ENCODE measurements at regions not wholly inside any gene's neighbourhood (a gene's known extent, or its start where the extent isn't known, plus 50 kb on each side); places are given as distances from the start of the nearest gene placed in this dataset.

- WGBS (ENCODE audit: insufficient coverage, insufficient replicate concordance, low lambda C conversion rate, missing lambda C conversion rate): 43% methylated on average over 4 of the region's 4 CpGs
- ChIA-PET SMC1A (ENCODE audit: uncharacterized antibody, unreplicated experiment) (interaction anchor here (1.0 to 1.2 kb wide), 2 partner anchors 108 to 173 kb away, joined by 3 read pairs; no protein-coding TSS in a partner anchor), RAD21 (ENCODE audit: unreplicated experiment) (no interaction called here), CTCF (interaction anchor here (0.7 to 1.4 kb wide), 4 partner anchors 11 to 104 kb away, joined by 3 read pairs; no protein-coding TSS in a partner anchor), POLR2A (no interaction called here)
- no peak for FAIRE-seq
- Histone ChIP-seq H3K4me2 (ENCODE audit: control insufficient read depth, insufficient read depth) (no peak overlapping the region), H3K4me1 (ENCODE audit: control insufficient read depth, insufficient read depth, low read length) (peaks cover 20% of the 10 kb centered on the region), H2AFZ (ENCODE audit: control insufficient read depth, low read depth, low read length) (no peak overlapping the region), H3K36me3 (ENCODE audit: control insufficient read depth in 2 of 2, insufficient read depth in 2 of 2, low read length in 1 of 2) (no peaks in the 10 kb centered on the region), H4K20me1 (ENCODE audit: control insufficient read depth, insufficient read depth) (no peaks in the 10 kb centered on the region), H3K9ac (ENCODE audit: control insufficient read depth, insufficient read depth, low read length) (no peak overlapping the region), H3K79me2 (ENCODE audit: control insufficient read depth, insufficient read depth, low read length) (no peaks in the 10 kb centered on the region), H3K9me3 (replicated peaks; ENCODE audit: control insufficient read depth, insufficient read depth, low read length) (no peaks in the 10 kb centered on the region), H3K27ac (ENCODE audit: control insufficient read depth, insufficient read depth) (no peak overlapping the region), H3K27me3 (replicated peaks in 1 of 2; ENCODE audit: control insufficient read depth in 2 of 2, insufficient read depth in 2 of 2, low read length in 1 of 2) (no peaks in the 10 kb centered on the region), H3K4me3 (no peak overlapping the region)
- no TSS peak for BruUV-seq (replicated peaks)
- intact Hi-C loops (cut with micrococcal nuclease; ENCODE audit: unreplicated experiment) (no loop called here), in situ Hi-C loops (cut with MboI) (loop anchor here (10.0 kb wide), 1 partner anchor 944 kb away; no protein-coding TSS in a partner anchor)
- no peak for DNase-seq (ENCODE audit: low read depth, low spot score)
- ATAC-seq: peak; percentile 33
- TF ChIP-seq, protein P1, sequence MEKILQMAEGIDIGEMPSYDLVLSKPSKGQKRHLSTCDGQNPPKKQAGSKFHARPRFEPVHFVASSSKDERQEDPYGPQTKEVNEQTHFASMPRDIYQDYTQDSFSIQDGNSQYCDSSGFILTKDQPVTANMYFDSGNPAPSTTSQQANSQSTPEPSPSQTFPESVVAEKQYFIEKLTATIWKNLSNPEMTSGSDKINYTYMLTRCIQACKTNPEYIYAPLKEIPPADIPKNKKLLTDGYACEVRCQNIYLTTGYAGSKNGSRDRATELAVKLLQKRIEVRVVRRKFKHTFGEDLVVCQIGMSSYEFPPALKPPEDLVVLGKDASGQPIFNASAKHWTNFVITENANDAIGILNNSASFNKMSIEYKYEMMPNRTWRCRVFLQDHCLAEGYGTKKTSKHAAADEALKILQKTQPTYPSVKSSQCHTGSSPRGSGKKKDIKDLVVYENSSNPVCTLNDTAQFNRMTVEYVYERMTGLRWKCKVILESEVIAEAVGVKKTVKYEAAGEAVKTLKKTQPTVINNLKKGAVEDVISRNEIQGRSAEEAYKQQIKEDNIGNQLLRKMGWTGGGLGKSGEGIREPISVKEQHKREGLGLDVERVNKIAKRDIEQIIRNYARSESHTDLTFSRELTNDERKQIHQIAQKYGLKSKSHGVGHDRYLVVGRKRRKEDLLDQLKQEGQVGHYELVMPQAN (conservative IDR thresholded peaks at IDR 0.05): no peak
- TF ChIP-seq CTCF (IDR thresholded peaks at IDR 0.05 in 2 of 3, conservative IDR thresholded peaks at IDR 0.05 in 1 of 3; ENCODE audit: control insufficient read depth in 2 of 3, extremely low read depth in 1 of 3, insufficient read depth in 1 of 3, low read depth in 3 of 3, low read length in 3 of 3) (peak in 2 of 3 experiments; percentile 6 to 23; a peak in 1 of 6 replicates), ZNF384 (IDR thresholded peaks at IDR 0.05; ENCODE audit: borderline replicate concordance, low read depth, low read length) (no peak)
- TF ChIP-seq, protein P2, sequence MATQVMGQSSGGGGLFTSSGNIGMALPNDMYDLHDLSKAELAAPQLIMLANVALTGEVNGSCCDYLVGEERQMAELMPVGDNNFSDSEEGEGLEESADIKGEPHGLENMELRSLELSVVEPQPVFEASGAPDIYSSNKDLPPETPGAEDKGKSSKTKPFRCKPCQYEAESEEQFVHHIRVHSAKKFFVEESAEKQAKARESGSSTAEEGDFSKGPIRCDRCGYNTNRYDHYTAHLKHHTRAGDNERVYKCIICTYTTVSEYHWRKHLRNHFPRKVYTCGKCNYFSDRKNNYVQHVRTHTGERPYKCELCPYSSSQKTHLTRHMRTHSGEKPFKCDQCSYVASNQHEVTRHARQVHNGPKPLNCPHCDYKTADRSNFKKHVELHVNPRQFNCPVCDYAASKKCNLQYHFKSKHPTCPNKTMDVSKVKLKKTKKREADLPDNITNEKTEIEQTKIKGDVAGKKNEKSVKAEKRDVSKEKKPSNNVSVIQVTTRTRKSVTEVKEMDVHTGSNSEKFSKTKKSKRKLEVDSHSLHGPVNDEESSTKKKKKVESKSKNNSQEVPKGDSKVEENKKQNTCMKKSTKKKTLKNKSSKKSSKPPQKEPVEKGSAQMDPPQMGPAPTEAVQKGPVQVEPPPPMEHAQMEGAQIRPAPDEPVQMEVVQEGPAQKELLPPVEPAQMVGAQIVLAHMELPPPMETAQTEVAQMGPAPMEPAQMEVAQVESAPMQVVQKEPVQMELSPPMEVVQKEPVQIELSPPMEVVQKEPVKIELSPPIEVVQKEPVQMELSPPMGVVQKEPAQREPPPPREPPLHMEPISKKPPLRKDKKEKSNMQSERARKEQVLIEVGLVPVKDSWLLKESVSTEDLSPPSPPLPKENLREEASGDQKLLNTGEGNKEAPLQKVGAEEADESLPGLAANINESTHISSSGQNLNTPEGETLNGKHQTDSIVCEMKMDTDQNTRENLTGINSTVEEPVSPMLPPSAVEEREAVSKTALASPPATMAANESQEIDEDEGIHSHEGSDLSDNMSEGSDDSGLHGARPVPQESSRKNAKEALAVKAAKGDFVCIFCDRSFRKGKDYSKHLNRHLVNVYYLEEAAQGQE (IDR thresholded peaks at IDR 0.05; ENCODE audit: low read depth, low read length): no peak
These were observed 97.9 kb downstream of the RCN1 start for GRCh38 chr11:32188785-32189184.

All from GM12878 (cell line).